Ovary (tissue), 3 donors: ENCODE measurements at regions not wholly inside any gene's neighbourhood (a gene's known extent, or its start where the extent isn't known, plus 50 kb on each side); places are given as distances from the start of the nearest gene placed in this dataset.

Experiments
- CTCF ChIP-seq, 3 donors: fragments of 450-650 bp in 2 of 3; fragments of 200-600 bp in 1 of 3; IDR thresholded peaks; one replicate each; pipeline versions ENCODE4 v1.5.1 to v1.8.0; 2016 to 2022; ENCODE audit warnings: antibody characterized with exemption in 3 of 3, mild to moderate bottlenecking in 1 of 3
- EP300 ChIP-seq: sonication (generic); formaldehyde crosslinking; IDR thresholded peaks from one replicate; pipeline ENCODE4 v1.6.1; 2017; ENCODE audit warnings: antibody characterized with exemption
- POLR2A ChIP-seq: fragments of 450-650 bp; IDR thresholded peaks from one replicate; pipeline ENCODE4 v1.6.1; 2017; ENCODE audit warnings: antibody characterized with exemption, mild to moderate bottlenecking, moderate library complexity
- donor health status: DM: no; HTN: no; CAD: no.

DNA sequence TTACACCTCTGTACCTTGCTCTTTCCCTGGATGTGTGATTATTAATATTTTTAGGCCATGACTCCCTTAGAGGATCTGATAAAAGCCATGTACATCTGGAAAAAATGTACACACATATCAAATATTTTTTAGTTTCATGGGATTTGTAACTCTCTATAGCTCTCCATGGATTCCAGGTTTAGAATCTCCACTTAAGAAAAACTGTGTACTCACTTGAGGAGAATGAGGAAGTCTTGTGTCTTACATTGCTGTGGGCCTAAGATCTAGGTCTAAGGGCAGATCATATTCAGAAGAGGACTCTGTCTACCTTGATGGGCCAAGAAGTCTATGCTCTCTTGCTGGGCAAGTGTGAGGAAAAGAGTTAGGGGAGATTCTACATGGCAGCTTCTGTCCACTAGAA is 98.0 kb downstream of the RRAGB start:
- no peak for TF ChIP-seq CTCF (IDR thresholded peaks at IDR 0.05)
- TF ChIP-seq EP300, result no peak
- TF ChIP-seq POLR2A, result no peak
